GM12878 (cell line): ENCODE measurements at regions not wholly inside any gene's neighbourhood (a gene's known extent, or its start where the extent isn't known, plus 50 kb on each side); places are given as distances from the start of the nearest gene placed in this dataset.

Experiments used
- ATAC-seq: fragments of 200-7000 bp; cut with Tn5 transposase; 3 replicates; pipeline ENCODE4 v1.9.1; 2020; ENCODE audit warnings: mild to moderate bottlenecking, moderate library complexity
- BruUV-seq: library from RNA; stranded (reverse); fragments of 400-500 nt; replicated peaks from 2 replicates; lab custom pipeline; 2021; lab: Mats Ljungman, UMichigan
- CTCF ChIA-PET: fragments of 300-600 bp; sonication (Branson Sonifier 250); formaldehyde crosslinking; extraction: SDS; loops from one replicate; lab custom pipeline; 2021; ENCODE audit warnings: inconsistent platforms; lab: Yijun Ruan, JAX
- POLR2A ChIA-PET: fragments of 350-600 bp; formaldehyde crosslinking; extraction: SDS; loops from one replicate; lab custom pipeline; 2021; ENCODE audit warnings: inconsistent platforms; lab: Charles Lee
- RAD21 ChIA-PET: fragments of 300-600 bp; sonication (Branson Sonifier 250); formaldehyde crosslinking; loops from one replicate; lab custom pipeline; 2023; ENCODE audit warnings: antibody characterized with exemption; ENCODE audit not compliant: unreplicated experiment; lab: Charles Lee
- SMC1A ChIA-PET: fragments of 300-600 bp; sonication (Branson Sonifier 250); formaldehyde crosslinking; loops from one replicate; lab custom pipeline; 2023; ENCODE audit not compliant: unreplicated experiment, uncharacterized antibody; lab: Charles Lee
- DNase-seq: peaks from one replicate; pipeline ENCODE4 v3.0.0-alpha.2; 2011; ENCODE audit warnings: low read depth, low spot score
- FAIRE-seq: peaks from 3 replicates; lab custom pipeline; 2011; peaks lifted over from hg19 to GRCh38; lab: Jason Lieb, UNC
- H2AFZ ChIP-seq: 2 replicates; pipeline ENCODE4 v1.6.0; 2011; ENCODE audit warnings: low read depth, low read length, control low read depth; ENCODE audit not compliant: control insufficient read depth
- H3K27ac ChIP-seq: 2 replicates; pipeline ENCODE4 v1.5.1; 2011; ENCODE audit warnings: control low read depth; ENCODE audit not compliant: control insufficient read depth, insufficient read depth
- H3K27me3 ChIP-seq, 2 experiments: replicated peaks in 1 of 2; 2 replicates each; pipeline versions ENCODE4 v1.6.0 to v1.6.1; 2011; ENCODE audit warnings: low read length in 1 of 2; ENCODE audit not compliant: control insufficient read depth in 2 of 2, insufficient read depth in 2 of 2
- H3K36me3 ChIP-seq, 2 experiments: 2 replicates each; pipeline ENCODE4 v1.5.1; 2011; ENCODE audit warnings: low read length in 1 of 2; ENCODE audit not compliant: control insufficient read depth in 2 of 2, insufficient read depth in 2 of 2
- H3K4me1 ChIP-seq: 2 replicates; pipeline ENCODE4 v1.6.1; 2011; ENCODE audit warnings: mild to moderate bottlenecking, low read length, moderate library complexity, mixed read lengths; ENCODE audit not compliant: control insufficient read depth, insufficient read depth
- H3K4me2 ChIP-seq: 2 replicates; pipeline ENCODE4 v1.6.0; 2011; ENCODE audit warnings: control low read depth; ENCODE audit not compliant: control insufficient read depth, insufficient read depth
- H3K4me3 ChIP-seq: fragments of 200-600 bp; sonication (generic); 2 replicates; pipeline ENCODE4 v1.5.1; 2016
- H3K79me2 ChIP-seq: 2 replicates; pipeline ENCODE4 v1.6.0; 2011; ENCODE audit warnings: low read length; ENCODE audit not compliant: control insufficient read depth, insufficient read depth
- H3K9ac ChIP-seq: 2 replicates; pipeline ENCODE4 v1.8.0; 2011; ENCODE audit warnings: low read length, control low read depth, mixed read lengths; ENCODE audit not compliant: control insufficient read depth, insufficient read depth
- H3K9me3 ChIP-seq: replicated peaks from 3 replicates; pipeline ENCODE4 v1.5.1; 2011; ENCODE audit warnings: mild to moderate bottlenecking, low read length; ENCODE audit not compliant: control insufficient read depth, insufficient read depth
- H4K20me1 ChIP-seq: 2 replicates; pipeline ENCODE4 v1.6.0; 2011; ENCODE audit not compliant: control insufficient read depth, insufficient read depth
- CBFB ChIP-seq: IDR thresholded peaks from 2 replicates; pipeline ENCODE4 v1.6.1; 2016; ENCODE audit warnings: antibody characterized with exemption, low read depth
- CBX3 ChIP-seq: fragments of 200-600 bp; sonication (generic); IDR thresholded peaks from 2 replicates; pipeline ENCODE4 v1.6.1; 2016; ENCODE audit warnings: low read depth, borderline replicate concordance
- CHD1 ChIP-seq: IDR thresholded peaks from 2 replicates; pipeline ENCODE4 v1.6.1; 2012; ENCODE audit warnings: low read depth, low read length, improper control_type of control experiment
- DPF2 ChIP-seq: fragments of 450-650 bp; IDR thresholded peaks from 2 replicates; pipeline ENCODE4 v1.6.1; 2017; ENCODE audit warnings: mild to moderate bottlenecking
- FOS ChIP-seq: IDR thresholded peaks from 3 replicates; pipeline ENCODE4 v1.6.1; 2011; ENCODE audit warnings: borderline replicate concordance; ENCODE audit not compliant: insufficient read length; ENCODE audit errors: extremely low read depth
- HCFC1 ChIP-seq: fragments of 150-350 bp; IDR thresholded peaks from 2 replicates; pipeline ENCODE4 v1.6.1; 2014; ENCODE audit warnings: low read length
- JUNB ChIP-seq: IDR thresholded peaks from 2 replicates; pipeline ENCODE4 v1.6.1; 2016; ENCODE audit warnings: antibody characterized with exemption, mild to moderate bottlenecking
- MTA2 ChIP-seq: fragments of 450-650 bp; IDR thresholded peaks from 2 replicates; pipeline ENCODE4 v1.6.1; 2016; ENCODE audit warnings: low read depth, mild to moderate bottlenecking, moderate library complexity
- MXI1 ChIP-seq: fragments of 150-350 bp; IDR thresholded peaks from 2 replicates; pipeline ENCODE4 v1.6.1; 2011; ENCODE audit warnings: low read depth, mild to moderate bottlenecking, inconsistent platforms, low read length, improper control_type of control experiment
- NBN ChIP-seq: fragments of 450-650 bp; IDR thresholded peaks from 2 replicates; pipeline ENCODE4 v1.6.1; 2016
- NFXL1 ChIP-seq: fragments of 450-650 bp; IDR thresholded peaks from 2 replicates; pipeline ENCODE4 v1.6.1; 2017; ENCODE audit warnings: antibody characterized with exemption, mild to moderate bottlenecking, borderline replicate concordance
- NR2F1 ChIP-seq: fragments of 450-650 bp; conservative IDR thresholded peaks from 2 replicates; pipeline ENCODE4 v1.6.1; 2017; ENCODE audit warnings: mild to moderate bottlenecking
- PAX8 ChIP-seq: fragments of 450-650 bp; IDR thresholded peaks from 2 replicates; pipeline ENCODE4 v1.6.1; 2017; ENCODE audit warnings: mild to moderate bottlenecking, moderate library complexity
- SP1 ChIP-seq: IDR thresholded peaks from one replicate; pipeline ENCODE4 v1.6.1; 2011; ENCODE audit warnings: low read depth, low read length
- ZSCAN29 ChIP-seq: fragments of 450-650 bp; IDR thresholded peaks from 2 replicates; pipeline ENCODE4 v1.6.1; 2017; ENCODE audit warnings: mild to moderate bottlenecking, moderate library complexity
- in situ Hi-C: fragments of 300-500 bp; cut with MboI; formaldehyde crosslinking; loops from 9 replicates; pipeline ENCODE4 v1.14.3; 2018; ENCODE audit warnings: mixed read lengths
- intact Hi-C: fragments of 100-400 bp; cut with micrococcal nuclease; formaldehyde crosslinking; loops from one replicate; pipeline ENCODE4 v1.14.2; 2022; ENCODE audit not compliant: unreplicated experiment
- TF ChIP-seq, protein P1 (sequence below): fragments of 450-650 bp; IDR thresholded peaks from 2 replicates; pipeline ENCODE4 v1.6.1; 2018; ENCODE audit warnings: borderline replicate concordance, mild to moderate bottlenecking; ENCODE audit not compliant: partially characterized antibody
- TF ChIP-seq, protein P2 (sequence below): fragments of 450-650 bp; IDR thresholded peaks from 2 replicates; pipeline ENCODE4 v1.6.1; 2016; ENCODE audit warnings: mild to moderate bottlenecking, moderate library complexity, borderline replicate concordance

DNA sequence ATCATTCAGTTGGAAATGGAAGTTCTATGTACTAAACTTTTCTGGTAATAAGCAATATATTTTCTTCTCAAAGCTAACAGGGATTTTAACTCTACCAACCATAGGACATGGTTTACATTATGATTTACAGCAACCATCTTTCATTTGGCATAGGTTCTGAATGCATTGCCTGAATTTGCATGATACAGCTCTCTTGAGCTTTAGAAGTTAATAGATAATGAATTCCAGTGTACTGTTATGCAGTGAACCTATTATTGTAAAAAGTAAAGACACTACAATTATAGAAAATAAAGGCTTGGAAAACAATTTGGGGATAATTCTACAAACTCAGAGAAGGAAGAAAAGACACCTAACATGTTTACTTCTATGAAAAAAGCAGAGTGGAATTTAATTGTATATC, 182.0 kb downstream of the GRB14 start:
- Histone ChIP-seq H3K36me3 (no peaks in the 10 kb centered on the region), H3K27me3 (no peaks in the 10 kb centered on the region), H3K4me3 (no peak overlapping the region), H4K20me1 (no peaks in the 10 kb centered on the region), H2AFZ (no peak overlapping the region), H3K4me2 (no peak overlapping the region), H3K9ac (no peak overlapping the region), H3K4me1 (no peaks in the 10 kb centered on the region), H3K27ac (no peak overlapping the region), H3K79me2 (no peaks in the 10 kb centered on the region), H3K9me3 (no peaks in the 10 kb centered on the region)
- ChIA-PET SMC1A (interaction anchor here (0.8 kb wide), 1 partner anchor 1257 kb away, joined by 3 read pairs; no protein-coding TSS in a partner anchor), POLR2A (no interaction called here), CTCF (no interaction called here), RAD21 (no interaction called here)
- intact Hi-C loops (no loop called here), in situ Hi-C loops (no loop called here)
- FAIRE-seq = no peak
- no peak for DNase-seq
- TF ChIP-seq DPF2 (no peak), ZSCAN29 (no peak), CBFB (no peak), CBX3 (no peak), JUNB (no peak), SP1 (no peak), NBN (no peak), FOS (no peak), NFXL1 (no peak), MXI1 (no peak), MTA2 (no peak), PAX8 (no peak), NR2F1 (no peak), CHD1 (no peak), HCFC1 (no peak)
- TF ChIP-seq, protein P1, sequence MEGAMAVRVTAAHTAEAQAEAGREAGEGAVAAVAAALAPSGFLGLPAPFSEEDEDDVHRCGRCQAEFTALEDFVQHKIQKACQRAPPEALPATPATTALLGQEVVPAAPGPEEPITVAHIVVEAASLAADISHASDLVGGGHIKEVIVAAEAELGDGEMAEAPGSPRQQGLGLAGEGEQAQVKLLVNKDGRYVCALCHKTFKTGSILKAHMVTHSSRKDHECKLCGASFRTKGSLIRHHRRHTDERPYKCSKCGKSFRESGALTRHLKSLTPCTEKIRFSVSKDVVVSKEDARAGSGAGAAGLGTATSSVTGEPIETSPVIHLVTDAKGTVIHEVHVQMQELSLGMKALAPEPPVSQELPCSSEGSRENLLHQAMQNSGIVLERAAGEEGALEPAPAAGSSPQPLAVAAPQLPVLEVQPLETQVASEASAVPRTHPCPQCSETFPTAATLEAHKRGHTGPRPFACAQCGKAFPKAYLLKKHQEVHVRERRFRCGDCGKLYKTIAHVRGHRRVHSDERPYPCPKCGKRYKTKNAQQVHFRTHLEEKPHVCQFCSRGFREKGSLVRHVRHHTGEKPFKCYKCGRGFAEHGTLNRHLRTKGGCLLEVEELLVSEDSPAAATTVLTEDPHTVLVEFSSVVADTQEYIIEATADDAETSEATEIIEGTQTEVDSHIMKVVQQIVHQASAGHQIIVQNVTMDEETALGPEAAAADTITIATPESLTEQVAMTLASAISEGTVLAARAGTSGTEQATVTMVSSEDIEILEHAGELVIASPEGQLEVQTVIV = no peak
- TF ChIP-seq, protein P2, sequence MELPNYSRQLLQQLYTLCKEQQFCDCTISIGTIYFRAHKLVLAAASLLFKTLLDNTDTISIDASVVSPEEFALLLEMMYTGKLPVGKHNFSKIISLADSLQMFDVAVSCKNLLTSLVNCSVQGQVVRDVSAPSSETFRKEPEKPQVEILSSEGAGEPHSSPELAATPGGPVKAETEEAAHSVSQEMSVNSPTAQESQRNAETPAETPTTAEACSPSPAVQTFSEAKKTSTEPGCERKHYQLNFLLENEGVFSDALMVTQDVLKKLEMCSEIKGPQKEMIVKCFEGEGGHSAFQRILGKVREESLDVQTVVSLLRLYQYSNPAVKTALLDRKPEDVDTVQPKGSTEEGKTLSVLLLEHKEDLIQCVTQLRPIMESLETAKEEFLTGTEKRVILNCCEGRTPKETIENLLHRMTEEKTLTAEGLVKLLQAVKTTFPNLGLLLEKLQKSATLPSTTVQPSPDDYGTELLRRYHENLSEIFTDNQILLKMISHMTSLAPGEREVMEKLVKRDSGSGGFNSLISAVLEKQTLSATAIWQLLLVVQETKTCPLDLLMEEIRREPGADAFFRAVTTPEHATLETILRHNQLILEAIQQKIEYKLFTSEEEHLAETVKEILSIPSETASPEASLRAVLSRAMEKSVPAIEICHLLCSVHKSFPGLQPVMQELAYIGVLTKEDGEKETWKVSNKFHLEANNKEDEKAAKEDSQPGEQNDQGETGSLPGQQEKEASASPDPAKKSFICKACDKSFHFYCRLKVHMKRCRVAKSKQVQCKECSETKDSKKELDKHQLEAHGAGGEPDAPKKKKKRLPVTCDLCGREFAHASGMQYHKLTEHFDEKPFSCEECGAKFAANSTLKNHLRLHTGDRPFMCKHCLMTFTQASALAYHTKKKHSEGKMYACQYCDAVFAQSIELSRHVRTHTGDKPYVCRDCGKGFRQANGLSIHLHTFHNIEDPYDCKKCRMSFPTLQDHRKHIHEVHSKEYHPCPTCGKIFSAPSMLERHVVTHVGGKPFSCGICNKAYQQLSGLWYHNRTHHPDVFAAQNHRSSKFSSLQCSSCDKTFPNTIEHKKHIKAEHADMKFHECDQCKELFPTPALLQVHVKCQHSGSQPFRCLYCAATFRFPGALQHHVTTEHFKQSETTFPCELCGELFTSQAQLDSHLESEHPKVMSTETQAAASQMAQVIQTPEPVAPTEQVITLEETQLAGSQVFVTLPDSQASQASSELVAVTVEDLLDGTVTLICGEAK = no peak
- BruUV-seq = no TSS peak
- ATAC-seq = no peak
